ENCODE measurements at regions not wholly inside any gene's neighbourhood (a gene's known extent, or its start where the extent isn't known, plus 50 kb on each side); places are given as distances from the start of the nearest gene placed in this dataset.
"Not testable (repeated sequence)": the region's sequence is repeated elsewhere in the genome, so short reads cannot be mapped to it uniquely, and the experiment has no call there.

GRCh38 chr4:170386511-170386910 is 296.8 kb upstream of the AADAT start:
- DNase-seq (ENCODE audit: extremely low read depth, low read depth) = no peak

GRCh38 chr4:170374770-170375169 is 285.0 kb upstream of the AADAT start:
- DNase-seq (ENCODE audit: extremely low read depth, low read depth) = peak; percentile 1

- DNase-seq (ENCODE audit: extremely low read depth, low read depth) = no peak
Observed at GRCh38 chr4:170348945-170349344, 259.2 kb upstream of the AADAT start.

GRCh38 chr4:170347191-170347590 is 257.4 kb upstream of the AADAT start:
- not testable (repeated sequence) for DNase-seq (ENCODE audit: extremely low read depth, low read depth)

- DNase-seq (ENCODE audit: extremely low read depth, low read depth) = no peak
Observed at GRCh38 chr4:170339522-170339921, 249.8 kb upstream of the AADAT start.

GRCh38 chr4:170336238-170336775 is 246.6 kb upstream of the AADAT start:
- no peak for DNase-seq (ENCODE audit: extremely low read depth, low read depth)

- DNase-seq (ENCODE audit: extremely low read depth, low read depth) = no peak
Observed at GRCh38 chr4:170325599-170325998, 235.8 kb upstream of the AADAT start.

- no peak for DNase-seq (ENCODE audit: extremely low read depth, low read depth)
Observed at GRCh38 chr4:170323623-170324022, 233.9 kb upstream of the AADAT start.

- DNase-seq (ENCODE audit: extremely low read depth, low read depth) = no peak
Observed at GRCh38 chr4:170307182-170307581, 217.4 kb upstream of the AADAT start.

- no peak for DNase-seq (ENCODE audit: extremely low read depth, low read depth)
Observed at GRCh38 chr4:170306208-170306607, 216.5 kb upstream of the AADAT start.

- DNase-seq (ENCODE audit: extremely low read depth, low read depth) = no peak
Observed at GRCh38 chr4:170305627-170306026, 215.9 kb upstream of the AADAT start.

GRCh38 chr4:170281027-170281426 is 191.3 kb upstream of the AADAT start:
- DNase-seq (ENCODE audit: extremely low read depth, low read depth) = no peak

- no peak for DNase-seq (ENCODE audit: extremely low read depth, low read depth)
Observed at GRCh38 chr4:170278460-170278859, 188.7 kb upstream of the AADAT start.

GRCh38 chr4:170274616-170275015 is 184.9 kb upstream of the AADAT start:
- DNase-seq (ENCODE audit: extremely low read depth, low read depth) = no peak

GRCh38 chr4:170272959-170273358 is 183.2 kb upstream of the AADAT start:
- DNase-seq (ENCODE audit: extremely low read depth, low read depth) = no peak

- DNase-seq (ENCODE audit: extremely low read depth, low read depth) = no peak
Observed at GRCh38 chr4:170271723-170272122, 182.0 kb upstream of the AADAT start.

GRCh38 chr4:170270628-170271027 is 180.9 kb upstream of the AADAT start:
- DNase-seq (ENCODE audit: extremely low read depth, low read depth) = no peak

GRCh38 chr4:170269950-170270349 is 180.2 kb upstream of the AADAT start:
- DNase-seq (ENCODE audit: extremely low read depth, low read depth) = no peak

- DNase-seq (ENCODE audit: extremely low read depth, low read depth) = peak; percentile 91
Observed at GRCh38 chr4:170259631-170260153, 169.9 kb upstream of the AADAT start.

- no peak for DNase-seq (ENCODE audit: extremely low read depth, low read depth)
Observed at GRCh38 chr4:170256807-170257206, 167.1 kb upstream of the AADAT start.

GRCh38 chr4:170248576-170248975 is 158.8 kb upstream of the AADAT start:
- no peak for DNase-seq (ENCODE audit: extremely low read depth, low read depth)

GRCh38 chr4:170248029-170248428 is 158.3 kb upstream of the AADAT start:
- DNase-seq (ENCODE audit: extremely low read depth, low read depth) = no peak

- DNase-seq (ENCODE audit: extremely low read depth, low read depth) = no peak
Observed at GRCh38 chr4:170247596-170247995, 157.8 kb upstream of the AADAT start.

Data from NCI-H460 (cell line).